SU-DHL-6 (cell line): ENCODE measurements at regions not wholly inside any gene's neighbourhood (a gene's known extent, or its start where the extent isn't known, plus 50 kb on each side); places are given as distances from the start of the nearest gene placed in this dataset.

Experiments used
- EZH2phosphoT487 ChIP-seq: fragments of 200-600 bp; sonication (generic), shearing (Covaris generic); conservative IDR thresholded peaks from 2 replicates; pipeline ENCODE4 v1.6.1; 2018; ENCODE audit warnings: mild to moderate bottlenecking, antibody characterized with exemption, low read length, moderate library complexity, mixed read lengths
- TF ChIP-seq, protein P1 (sequence below): fragments of 200-600 bp; sonication (generic); IDR thresholded peaks from one replicate; pipeline ENCODE4 v1.5.1; 2017; ENCODE audit warnings: antibody characterized with exemption, mild to moderate bottlenecking, low read length, moderate library complexity; ENCODE audit not compliant: insufficient read depth, poor library complexity, severe bottlenecking

- TF ChIP-seq EZH2phosphoT487 = no peak
- TF ChIP-seq, protein P1, sequence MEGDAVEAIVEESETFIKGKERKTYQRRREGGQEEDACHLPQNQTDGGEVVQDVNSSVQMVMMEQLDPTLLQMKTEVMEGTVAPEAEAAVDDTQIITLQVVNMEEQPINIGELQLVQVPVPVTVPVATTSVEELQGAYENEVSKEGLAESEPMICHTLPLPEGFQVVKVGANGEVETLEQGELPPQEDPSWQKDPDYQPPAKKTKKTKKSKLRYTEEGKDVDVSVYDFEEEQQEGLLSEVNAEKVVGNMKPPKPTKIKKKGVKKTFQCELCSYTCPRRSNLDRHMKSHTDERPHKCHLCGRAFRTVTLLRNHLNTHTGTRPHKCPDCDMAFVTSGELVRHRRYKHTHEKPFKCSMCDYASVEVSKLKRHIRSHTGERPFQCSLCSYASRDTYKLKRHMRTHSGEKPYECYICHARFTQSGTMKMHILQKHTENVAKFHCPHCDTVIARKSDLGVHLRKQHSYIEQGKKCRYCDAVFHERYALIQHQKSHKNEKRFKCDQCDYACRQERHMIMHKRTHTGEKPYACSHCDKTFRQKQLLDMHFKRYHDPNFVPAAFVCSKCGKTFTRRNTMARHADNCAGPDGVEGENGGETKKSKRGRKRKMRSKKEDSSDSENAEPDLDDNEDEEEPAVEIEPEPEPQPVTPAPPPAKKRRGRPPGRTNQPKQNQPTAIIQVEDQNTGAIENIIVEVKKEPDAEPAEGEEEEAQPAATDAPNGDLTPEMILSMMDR = no peak
These were observed 68.0 kb upstream of the PPP1R3C start for GRCh38 chr10:91700788-91701444.
